Transverse colon (tissue), 4 donors: ENCODE measurements at regions not wholly inside any gene's neighbourhood (a gene's known extent, or its start where the extent isn't known, plus 50 kb on each side); places are given as distances from the start of the nearest gene placed in this dataset.

ENCODE experiments used
- DNase-seq: peaks from one replicate; pipeline ENCODE4 v3.0.0-alpha.2; 2019
- H3K27ac ChIP-seq, 4 donors: fragments of 200-600 bp; sonication (generic); 2 replicates each; pipeline ENCODE4 v1.5.1; 2016 to 2018; ENCODE audit warnings: inconsistent platforms in 4 of 4
- H3K27me3 ChIP-seq: fragments of 200-600 bp; sonication (generic); 2 replicates; pipeline ENCODE4 v1.5.1; 2017; ENCODE audit warnings: inconsistent platforms
- H3K36me3 ChIP-seq, 4 donors: fragments of 200-600 bp; sonication (generic); 2 replicates each; pipeline ENCODE4 v1.5.1; 2017 to 2019; ENCODE audit warnings: inconsistent platforms in 4 of 4
- H3K4me1 ChIP-seq, 4 donors: fragments of 200-600 bp; sonication (generic); 2 replicates each; pipeline ENCODE4 v1.5.1; 2017 to 2020; ENCODE audit warnings: inconsistent platforms in 4 of 4
- H3K4me3 ChIP-seq, 4 donors: fragments of 200-600 bp; sonication (generic); 1 replicate in 1 of 4; 2 replicates in 3 of 4; pipeline versions ENCODE4 v1.5.1 to v1.6.1; 2017 to 2019; ENCODE audit warnings: inconsistent platforms in 4 of 4
- H3K9me3 ChIP-seq, 2 donors: fragments of 200-600 bp; sonication (generic); 2 replicates each; pipeline ENCODE4 v1.5.1; 2017 to 2019; ENCODE audit warnings: inconsistent platforms in 2 of 2
- EP300 ChIP-seq: sonication (generic); formaldehyde crosslinking; IDR thresholded peaks from one replicate; pipeline ENCODE4 v1.6.1; 2017; ENCODE audit warnings: antibody characterized with exemption, low read depth
- POLR2A ChIP-seq: fragments of 450-650 bp; IDR thresholded peaks from one replicate; pipeline ENCODE4 v1.6.1; 2016; ENCODE audit warnings: antibody characterized with exemption, mild to moderate bottlenecking, moderate library complexity
- POLR2AphosphoS5 ChIP-seq, 3 donors: sonication (generic); formaldehyde crosslinking; IDR thresholded peaks; one replicate each; pipeline ENCODE4 v1.6.1; 2016; ENCODE audit warnings: antibody characterized with exemption in 3 of 3
- WGBS, 2 donors: methylation state at CpG; one replicate each; pipeline ENCODE4 v1.1.5; 2018; ENCODE audit warnings: low coverage in 1 of 2; 5-methylcytosine and 5-hydroxymethylcytosine counted together
- in situ Hi-C, 4 donors: fragments of 200-750 bp; cut with MboI; loops; one replicate each; pipeline versions ENCODE4 v1.15.0 to v1.15.1; 2017; ENCODE audit warnings: low sequenced_read_pairs in 3 of 4, low pct_ligation_motif_present in 1 of 4, low pct_unique_long_range_greater_than_20kb in 1 of 4
- intact Hi-C: fragments of 100-400 bp; cut with DNase I; formaldehyde crosslinking; loops from one replicate; pipeline ENCODE4 v1.15.1; 2023; ENCODE audit warnings: low total_unique reads
- TF ChIP-seq, protein P1 (sequence below), 5 experiments: fragments of 200-600 bp in 3 of 5; fragments of 450-650 bp in 2 of 5; sonication (generic) in 3 of 5; IDR thresholded peaks; 1 replicate in 2 of 5; 2 replicates in 3 of 5; pipeline ENCODE4 v1.5.1; 2016 to 2017; ENCODE audit warnings: antibody characterized with exemption in 5 of 5, inconsistent platforms in 3 of 5, mild to moderate bottlenecking in 2 of 5, moderate library complexity in 1 of 5

DNA sequence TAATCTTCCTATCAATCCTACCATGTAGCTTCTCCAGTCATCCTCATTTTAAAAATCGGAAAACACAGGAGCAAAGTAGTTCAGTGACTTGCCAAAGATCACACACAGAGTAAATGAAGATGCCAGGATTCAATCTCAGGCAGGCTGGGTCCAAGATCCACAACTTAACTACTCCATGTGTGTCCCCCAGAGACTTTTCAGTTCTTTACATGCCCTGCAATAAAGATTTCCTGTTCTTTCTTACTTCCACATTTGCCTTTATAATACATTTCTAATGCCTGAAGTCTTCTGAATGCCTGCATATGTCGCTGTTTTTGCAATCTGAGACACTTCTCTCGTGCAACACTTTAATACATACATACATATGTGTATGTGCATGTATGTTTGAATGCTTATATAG lies 121.7 kb upstream of the MARCKS start:
- intact Hi-C loops: no loop called here
- Histone ChIP-seq H3K27me3 (no peaks in the 10 kb centered on the region), H3K4me3 (no peak overlapping the region), H3K9me3 (no peaks in the 10 kb centered on the region), H3K4me1 (peaks cover 3 to 19% (median 6%) of the 10 kb centered on the region in 4 donors), H3K27ac (no peak overlapping the region), H3K36me3 (no peaks in the 10 kb centered on the region)
- no peak for TF ChIP-seq POLR2A
- 79 to 84% methylated on average over 3 of the region's 3 CpGs for WGBS, 2 donors
- DNase-seq: no peak
- in situ Hi-C loops: no loop called here

GRCh38 chr6:113736978-113737377 lies 120.2 kb upstream of the MARCKS start:
- intact Hi-C loops (no loop called here), in situ Hi-C loops (no loop called here)
- no peaks in the 10 kb centered on the region for H3K27me3 ChIP-seq
- TF ChIP-seq, protein P1, sequence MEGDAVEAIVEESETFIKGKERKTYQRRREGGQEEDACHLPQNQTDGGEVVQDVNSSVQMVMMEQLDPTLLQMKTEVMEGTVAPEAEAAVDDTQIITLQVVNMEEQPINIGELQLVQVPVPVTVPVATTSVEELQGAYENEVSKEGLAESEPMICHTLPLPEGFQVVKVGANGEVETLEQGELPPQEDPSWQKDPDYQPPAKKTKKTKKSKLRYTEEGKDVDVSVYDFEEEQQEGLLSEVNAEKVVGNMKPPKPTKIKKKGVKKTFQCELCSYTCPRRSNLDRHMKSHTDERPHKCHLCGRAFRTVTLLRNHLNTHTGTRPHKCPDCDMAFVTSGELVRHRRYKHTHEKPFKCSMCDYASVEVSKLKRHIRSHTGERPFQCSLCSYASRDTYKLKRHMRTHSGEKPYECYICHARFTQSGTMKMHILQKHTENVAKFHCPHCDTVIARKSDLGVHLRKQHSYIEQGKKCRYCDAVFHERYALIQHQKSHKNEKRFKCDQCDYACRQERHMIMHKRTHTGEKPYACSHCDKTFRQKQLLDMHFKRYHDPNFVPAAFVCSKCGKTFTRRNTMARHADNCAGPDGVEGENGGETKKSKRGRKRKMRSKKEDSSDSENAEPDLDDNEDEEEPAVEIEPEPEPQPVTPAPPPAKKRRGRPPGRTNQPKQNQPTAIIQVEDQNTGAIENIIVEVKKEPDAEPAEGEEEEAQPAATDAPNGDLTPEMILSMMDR (IDR thresholded peaks at IDR 0.05): no peak
- TF ChIP-seq POLR2A (no peak), POLR2AphosphoS5 (IDR thresholded peaks at IDR 0.05) (no peak), EP300 (no peak)
- H3K4me1 ChIP-seq: peaks cover 3 to 10% (median 5%) of the 10 kb centered on the region in 4 donors
- H3K4me3 ChIP-seq: no peak overlapping the region
- no peaks in the 10 kb centered on the region for H3K9me3 ChIP-seq
- no peak overlapping the region for H3K27ac ChIP-seq
- DNase-seq: no peak
- no peaks in the 10 kb centered on the region for H3K36me3 ChIP-seq

GRCh38 chr6:113739041-113739655 lies 118.0 kb upstream of the MARCKS start:
- H3K4me1 ChIP-seq: no peaks in the 10 kb centered on the region
- DNase-seq: no peak
- H3K27me3 ChIP-seq: no peaks in the 10 kb centered on the region
- H3K4me3 ChIP-seq: no peak overlapping the region
- 86 to 87% methylated on average over 1 to 4 of the region's 4 CpGs for WGBS, 2 donors
- intact Hi-C loops (no loop called here), in situ Hi-C loops (no loop called here)
- no peak for TF ChIP-seq POLR2A
- TF ChIP-seq, protein P1 (IDR thresholded peaks at IDR 0.05): no peak
- no peak for TF ChIP-seq EP300
- no peak for TF ChIP-seq POLR2AphosphoS5 (IDR thresholded peaks at IDR 0.05)
- H3K36me3 ChIP-seq: no peaks in the 10 kb centered on the region
- H3K27ac ChIP-seq: no peak overlapping the region
- no peaks in the 10 kb centered on the region for H3K9me3 ChIP-seq

DNA sequence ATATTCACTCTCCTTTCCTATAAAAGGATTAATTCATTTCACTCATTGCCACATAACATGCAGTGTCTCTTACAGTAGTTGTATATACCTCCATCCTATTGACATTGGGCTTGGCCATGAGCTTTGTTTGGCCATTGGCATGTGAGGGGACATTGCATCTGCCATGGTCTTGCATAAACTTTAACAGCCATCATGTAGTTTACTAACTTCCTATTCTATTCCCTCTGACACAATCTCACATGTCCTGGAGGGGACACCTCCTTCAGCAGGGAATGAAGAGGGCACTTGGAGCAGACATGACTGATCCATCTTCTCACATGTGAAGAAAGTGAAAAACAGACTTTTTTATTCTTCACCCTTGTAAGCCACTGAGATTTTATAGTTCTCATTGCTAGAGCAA lies 115.5 kb upstream of the MARCKS start:
- Histone ChIP-seq H3K27me3 (no peaks in the 10 kb centered on the region), H3K9me3 (no peaks in the 10 kb centered on the region), H3K4me3 (no peak overlapping the region), H3K4me1 (peaks cover 0 to 9% (median 0%) of the 10 kb centered on the region in 4 donors), H3K36me3 (no peaks in the 10 kb centered on the region), H3K27ac (no peak overlapping the region)
- intact Hi-C loops (no loop called here), in situ Hi-C loops (no loop called here)
- no peak for DNase-seq
- TF ChIP-seq POLR2A (no peak), EP300 (no peak), POLR2AphosphoS5 (IDR thresholded peaks at IDR 0.05) (no peak)
- TF ChIP-seq, protein P1 (IDR thresholded peaks at IDR 0.05): no peak

- no peak overlapping the region for H3K27ac ChIP-seq
- no peak overlapping the region for H3K4me3 ChIP-seq
- peaks cover 0 to 9% (median 0%) of the 10 kb centered on the region in 4 donors for H3K4me1 ChIP-seq
- no peaks in the 10 kb centered on the region for H3K36me3 ChIP-seq
- TF ChIP-seq POLR2A: no peak
- TF ChIP-seq EP300: no peak
- no peak for TF ChIP-seq POLR2AphosphoS5 (IDR thresholded peaks at IDR 0.05)
- TF ChIP-seq, protein P1 (IDR thresholded peaks at IDR 0.05): no peak
- in situ Hi-C loops (no loop called here), intact Hi-C loops (no loop called here)
- WGBS, 2 donors: 87 to 97% methylated on average over 3 to 4 of the region's 4 CpGs
- no peaks in the 10 kb centered on the region for H3K27me3 ChIP-seq
- no peaks in the 10 kb centered on the region for H3K9me3 ChIP-seq
- no peak for DNase-seq
Observed at GRCh38 chr6:113742342-113742741, 114.8 kb upstream of the MARCKS start.
